ENCODE measurements at regions not wholly inside any gene's neighbourhood (a gene's known extent, or its start where the extent isn't known, plus 50 kb on each side); places are given as distances from the start of the nearest gene placed in this dataset.
"Not testable (repeated sequence)": the region's sequence is repeated elsewhere in the genome, so short reads cannot be mapped to it uniquely, and the experiment has no call there.

GRCh38 chr4:131764730-131765129 is 1384.4 kb upstream of the PCDH10 start:
- no peaks in the 10 kb centered on the region for H3K36me3 ChIP-seq (ENCODE audit: control insufficient read depth, insufficient read depth, low read length)
- no peaks in the 10 kb centered on the region for H3K27me3 ChIP-seq (ENCODE audit: control insufficient read depth, insufficient read depth, low read length)
- TF ChIP-seq, protein P1, sequence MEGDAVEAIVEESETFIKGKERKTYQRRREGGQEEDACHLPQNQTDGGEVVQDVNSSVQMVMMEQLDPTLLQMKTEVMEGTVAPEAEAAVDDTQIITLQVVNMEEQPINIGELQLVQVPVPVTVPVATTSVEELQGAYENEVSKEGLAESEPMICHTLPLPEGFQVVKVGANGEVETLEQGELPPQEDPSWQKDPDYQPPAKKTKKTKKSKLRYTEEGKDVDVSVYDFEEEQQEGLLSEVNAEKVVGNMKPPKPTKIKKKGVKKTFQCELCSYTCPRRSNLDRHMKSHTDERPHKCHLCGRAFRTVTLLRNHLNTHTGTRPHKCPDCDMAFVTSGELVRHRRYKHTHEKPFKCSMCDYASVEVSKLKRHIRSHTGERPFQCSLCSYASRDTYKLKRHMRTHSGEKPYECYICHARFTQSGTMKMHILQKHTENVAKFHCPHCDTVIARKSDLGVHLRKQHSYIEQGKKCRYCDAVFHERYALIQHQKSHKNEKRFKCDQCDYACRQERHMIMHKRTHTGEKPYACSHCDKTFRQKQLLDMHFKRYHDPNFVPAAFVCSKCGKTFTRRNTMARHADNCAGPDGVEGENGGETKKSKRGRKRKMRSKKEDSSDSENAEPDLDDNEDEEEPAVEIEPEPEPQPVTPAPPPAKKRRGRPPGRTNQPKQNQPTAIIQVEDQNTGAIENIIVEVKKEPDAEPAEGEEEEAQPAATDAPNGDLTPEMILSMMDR (IDR thresholded peaks at IDR 0.05; ENCODE audit: insufficient read depth, low read length, poor library complexity, severe bottlenecking) = no peak
- H3K4me3 ChIP-seq (ENCODE audit: low read depth, low read length) = no peak overlapping the region
- DNase-seq (ENCODE audit: low read depth) = no peak

- DNase-seq (ENCODE audit: low read depth) = peak; percentile 25
- not testable (repeated sequence) for H3K36me3 ChIP-seq (ENCODE audit: control insufficient read depth, insufficient read depth, low read length); H3K4me3 ChIP-seq (ENCODE audit: low read depth, low read length); H3K27me3 ChIP-seq (ENCODE audit: control insufficient read depth, insufficient read depth, low read length)
These were observed 1374.7 kb upstream of the PCDH10 start for GRCh38 chr4:131774382-131774781.

- H3K4me3 ChIP-seq (ENCODE audit: low read depth, low read length); H3K27me3 ChIP-seq (ENCODE audit: control insufficient read depth, insufficient read depth, low read length); DNase-seq (ENCODE audit: low read depth); H3K36me3 ChIP-seq (ENCODE audit: control insufficient read depth, insufficient read depth, low read length): not testable (repeated sequence)
These were observed 1338.5 kb upstream of the PCDH10 start for GRCh38 chr4:131810565-131810964.
